HG03457 (cell line): ENCODE measurements at regions not wholly inside any gene's neighbourhood (a gene's known extent, or its start where the extent isn't known, plus 50 kb on each side); places are given as distances from the start of the nearest gene placed in this dataset.

ENCODE experiments used
- ATAC-seq: cut with Tn5 transposase; IDR thresholded peaks from one replicate; pipeline ENCODE4 v1.9.1; 2021; ENCODE audit warnings: moderate number of reproducible peaks; ENCODE audit not compliant: unreplicated experiment

DNA sequence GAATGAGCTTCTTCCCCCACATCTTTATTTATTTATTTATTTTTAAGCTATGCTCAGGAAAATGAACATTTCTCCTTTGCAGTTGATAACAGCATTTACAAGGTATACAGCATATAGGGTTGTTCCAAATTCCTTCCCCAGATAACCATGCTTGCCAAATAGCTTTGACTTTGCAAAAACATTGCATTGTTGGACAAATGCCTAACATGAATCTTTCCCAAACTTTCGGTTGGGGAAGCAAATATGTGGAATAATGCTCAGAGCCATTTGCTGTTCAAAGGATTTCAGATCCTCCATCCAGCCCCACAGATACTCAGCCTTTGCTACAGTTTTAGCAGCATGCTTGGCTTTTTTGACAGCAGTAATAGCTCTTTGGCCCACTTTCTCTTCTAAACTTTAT lies 127.2 kb upstream of the AGA start:
- no peak for ATAC-seq

DNA sequence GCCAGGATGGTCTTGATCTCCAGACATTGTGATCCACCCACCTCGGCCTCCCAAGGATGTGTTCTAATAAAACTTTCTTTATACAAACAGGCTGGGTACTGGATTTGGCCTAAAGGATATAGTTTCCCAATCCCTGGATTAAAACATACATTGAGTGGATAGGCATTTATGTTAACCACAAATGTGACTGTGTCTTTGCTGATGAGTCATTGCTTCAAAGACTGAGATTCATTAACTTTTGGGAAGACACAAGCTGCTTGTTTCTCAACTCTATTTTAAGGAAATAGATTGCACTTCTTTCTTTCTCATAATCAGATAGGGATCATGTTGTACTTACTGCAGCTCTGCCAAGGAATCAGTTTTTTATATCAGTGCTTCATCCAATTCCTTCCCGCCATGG lies 131.3 kb upstream of the AGA start:
- no peak for ATAC-seq

DNA sequence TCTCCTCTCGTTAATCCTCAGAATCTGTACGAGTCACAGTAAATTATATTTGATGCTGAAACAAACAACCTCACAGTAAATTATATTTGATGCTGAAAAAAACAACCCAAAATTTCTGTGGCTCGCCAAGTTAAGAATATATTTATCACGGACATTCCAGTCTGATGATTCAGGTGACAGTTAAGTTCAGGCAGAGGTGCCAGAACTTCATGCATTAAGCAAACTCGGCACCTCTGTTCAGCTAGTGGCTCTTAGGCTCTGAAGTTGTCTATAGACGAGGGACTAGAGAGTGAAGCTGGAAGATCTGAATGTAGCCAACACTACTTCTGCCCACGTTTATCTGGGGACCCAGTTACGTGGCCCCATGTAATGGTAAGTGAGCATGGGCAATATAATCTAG lies 132.2 kb upstream of the AGA start:
- no peak for ATAC-seq

DNA sequence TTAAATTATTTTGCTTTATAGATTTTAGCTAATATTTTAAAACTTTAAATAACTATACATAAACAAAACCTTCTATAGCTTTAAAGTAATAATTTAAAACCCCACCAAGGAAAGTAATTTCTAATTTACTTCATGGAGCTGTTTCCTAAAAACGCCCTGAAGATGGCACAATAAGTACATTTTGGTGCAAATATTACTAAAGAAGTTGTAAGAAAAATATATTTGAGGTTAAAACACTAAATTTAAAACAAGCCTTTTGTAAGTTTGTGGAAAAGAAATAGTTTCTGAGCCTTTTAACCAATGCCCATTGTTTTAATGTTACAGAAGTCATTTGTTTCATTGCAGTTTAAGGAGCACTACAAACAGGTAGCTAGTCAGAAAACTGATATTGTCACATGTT lies 137.4 kb upstream of the AGA start:
- no peak for ATAC-seq

DNA sequence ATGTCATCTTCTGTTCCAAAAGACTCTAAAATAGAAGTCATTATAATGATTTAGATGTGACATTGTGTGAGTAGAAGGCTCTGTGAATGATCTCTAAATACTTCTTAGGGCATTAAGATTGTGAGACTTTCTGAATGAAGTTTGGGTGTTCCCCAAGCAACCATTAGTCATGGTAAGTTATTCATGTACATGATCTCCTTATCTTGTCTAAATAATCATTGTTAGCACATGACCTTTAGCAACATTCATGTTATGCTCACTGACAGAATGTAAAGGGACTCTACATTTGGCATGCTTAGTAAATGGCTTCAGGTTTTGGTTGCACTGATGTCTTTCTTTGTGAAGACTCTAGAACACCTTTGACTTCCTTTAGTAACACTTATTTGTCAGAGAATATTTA lies 140.8 kb upstream of the AGA start:
- no peak for ATAC-seq

DNA sequence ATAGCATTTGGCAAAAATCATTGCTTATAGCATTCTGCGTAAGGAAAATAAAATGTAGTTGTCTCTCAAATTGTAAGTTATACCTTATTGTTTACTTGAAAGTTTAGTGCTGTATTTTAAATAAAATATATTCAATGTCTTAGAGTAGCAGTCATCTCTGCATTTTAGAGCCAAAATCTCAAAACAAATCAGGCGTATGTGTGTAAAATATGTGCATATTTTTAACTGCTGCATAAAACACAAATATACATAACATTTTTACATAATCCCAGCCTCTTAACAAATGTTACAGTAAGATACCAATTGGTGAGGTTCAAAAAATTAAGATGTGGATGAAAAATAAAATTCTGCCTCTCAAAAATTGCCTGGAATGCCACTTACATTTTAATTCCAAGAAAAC lies 145.8 kb upstream of the AGA start:
- ATAC-seq: no peak

DNA sequence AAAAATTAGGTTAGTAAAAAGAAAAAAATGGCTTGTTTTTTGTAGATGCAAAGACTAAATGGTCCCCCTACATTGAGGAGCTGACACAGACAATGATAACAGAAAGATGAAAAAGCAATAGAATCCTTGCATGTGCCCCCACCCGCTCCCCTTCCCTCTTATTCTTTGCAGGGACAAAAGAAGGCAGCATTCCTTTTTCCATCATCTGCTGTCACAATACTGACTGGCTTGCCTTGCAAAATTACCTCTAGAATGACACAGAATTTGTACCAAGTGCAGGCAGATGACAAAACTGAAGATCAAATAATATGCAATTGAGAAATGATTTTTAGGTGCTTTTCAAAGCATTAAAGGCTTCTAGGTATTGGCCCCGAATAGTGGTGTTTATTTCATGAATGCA lies 153.1 kb upstream of the AGA start:
- no peak for ATAC-seq

DNA sequence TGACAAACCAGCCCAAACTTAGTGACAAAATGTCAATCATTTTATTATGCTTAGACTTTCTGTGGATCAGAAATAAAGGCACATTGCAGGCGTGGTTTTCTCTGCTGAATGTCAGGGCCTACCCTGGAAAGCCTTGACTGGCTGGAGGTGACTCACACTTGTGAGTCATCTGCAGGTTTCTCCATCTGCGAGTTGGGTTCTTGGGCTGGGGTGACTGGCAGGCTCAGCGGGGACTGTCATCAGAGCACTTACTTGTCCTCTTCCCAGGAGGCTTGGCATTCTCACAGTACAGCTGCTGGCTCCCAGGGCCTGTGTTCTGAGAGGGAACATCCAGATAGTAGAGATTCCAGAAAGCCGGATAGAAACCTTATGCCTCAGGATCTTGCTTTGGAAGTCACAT lies 153.8 kb upstream of the AGA start:
- ATAC-seq: no peak

DNA sequence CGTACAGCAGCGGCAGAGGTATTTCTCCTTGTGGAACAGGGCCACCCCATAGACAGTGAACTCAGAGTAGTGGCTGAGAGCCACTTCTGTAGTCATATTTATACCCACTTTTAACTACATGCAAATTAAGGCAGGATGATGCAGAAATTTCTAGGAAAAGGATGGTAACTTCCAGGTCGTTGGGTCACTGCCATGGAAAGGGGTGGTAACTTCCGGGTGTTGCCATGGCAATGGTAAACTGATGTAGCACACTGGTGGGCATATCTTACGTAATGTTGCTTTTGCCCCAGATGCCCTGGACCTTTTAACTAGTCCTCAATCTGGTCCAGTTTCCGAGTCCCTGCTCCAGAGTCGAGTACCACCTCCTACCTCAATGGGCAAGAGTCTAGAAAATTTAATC lies 154.8 kb upstream of the AGA start:
- no peak for ATAC-seq

DNA sequence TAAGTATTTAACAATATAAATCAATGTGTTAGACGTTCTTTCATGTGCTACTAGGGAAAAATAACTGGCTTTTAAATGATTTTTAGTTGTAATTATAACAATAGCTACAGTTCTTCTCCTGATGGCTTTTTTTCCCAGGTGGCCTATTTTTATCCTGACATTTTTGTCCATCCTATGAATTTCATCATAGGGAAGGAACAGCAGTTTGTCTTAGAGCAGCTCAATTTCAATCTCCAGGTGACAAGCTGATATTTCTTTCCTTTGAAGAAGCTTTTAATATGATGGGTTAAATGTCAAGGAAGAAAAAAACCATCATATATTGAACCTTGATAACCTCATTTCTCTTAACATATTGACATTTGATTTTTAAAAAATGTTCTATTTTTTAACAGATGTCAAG lies 163.0 kb upstream of the AGA start:
- ATAC-seq: no peak

DNA sequence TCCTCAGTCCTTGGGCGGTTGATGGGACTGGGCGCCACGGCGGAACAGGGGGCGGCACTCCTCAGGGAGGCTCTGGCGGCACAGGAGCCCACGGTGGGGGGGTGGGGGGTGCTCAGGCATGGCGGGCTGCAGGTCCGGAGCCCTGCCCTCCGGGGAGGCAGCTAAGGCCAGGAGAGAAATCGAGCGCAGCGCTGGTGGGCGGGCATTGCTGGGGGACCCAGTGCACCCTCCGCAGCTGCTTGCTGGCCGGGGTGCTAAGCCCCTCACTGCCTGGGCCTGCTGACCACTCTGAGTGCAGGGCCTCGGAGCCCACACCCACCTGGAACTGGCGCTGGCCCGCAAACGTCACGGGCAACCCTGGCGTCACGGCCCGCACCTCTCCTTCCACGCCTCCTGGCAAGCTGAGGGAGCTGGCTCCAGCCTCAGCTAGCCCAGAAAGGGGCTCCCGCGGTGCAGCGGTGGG lies 164.9 kb upstream of the AGA start:
- no peak for ATAC-seq

DNA sequence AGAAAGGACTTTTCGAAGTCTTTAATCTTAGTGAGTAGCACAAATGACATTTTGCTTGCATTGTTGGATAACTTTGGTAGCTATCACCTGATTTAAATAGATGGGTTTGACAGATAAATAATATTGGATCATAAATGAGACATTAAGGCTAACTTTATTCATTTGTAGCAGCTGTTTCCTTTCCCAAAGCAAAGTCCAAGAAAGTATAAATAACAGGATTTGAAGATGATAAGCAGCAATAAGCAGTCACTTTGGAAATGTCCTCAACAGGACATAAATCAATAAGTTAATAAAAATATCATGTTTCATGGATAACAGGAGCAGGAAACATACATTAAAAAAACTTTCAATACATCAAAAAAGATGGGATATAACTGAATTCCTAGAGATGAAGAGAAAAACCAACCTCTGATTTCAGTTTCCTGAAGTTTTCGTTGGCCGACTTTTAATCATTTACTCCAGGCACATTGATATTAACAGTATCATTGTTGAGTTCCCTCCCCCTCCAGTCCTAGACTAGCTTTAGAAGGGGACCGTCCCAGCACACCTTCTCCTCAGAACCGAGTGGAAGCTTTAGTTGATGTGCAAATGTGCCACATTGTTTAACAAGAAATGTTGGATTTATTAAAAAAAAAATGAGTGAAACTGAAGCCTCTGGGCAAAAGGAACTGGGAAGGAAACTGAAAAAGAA lies 169.9 kb upstream of the AGA start:
- no peak for ATAC-seq

DNA sequence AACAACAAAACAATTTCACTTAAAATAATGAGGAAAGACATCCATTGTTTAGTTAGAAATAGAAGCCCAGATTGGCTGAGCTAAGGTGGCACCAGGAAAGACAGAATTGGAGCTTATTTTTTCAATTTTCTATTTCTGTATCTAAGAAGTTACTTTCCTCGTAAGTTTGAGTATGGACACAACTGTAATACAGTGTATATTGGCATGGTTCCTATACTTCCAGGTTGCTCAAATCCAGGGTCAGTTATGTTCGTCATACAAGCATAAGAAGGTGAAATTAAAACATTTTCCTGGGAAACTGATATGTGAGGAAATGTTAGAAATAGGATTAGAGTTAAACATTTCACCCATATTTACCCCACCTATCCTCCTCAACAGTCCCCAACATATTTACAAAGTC lies 170.4 kb upstream of the AGA start:
- ATAC-seq: no peak

DNA sequence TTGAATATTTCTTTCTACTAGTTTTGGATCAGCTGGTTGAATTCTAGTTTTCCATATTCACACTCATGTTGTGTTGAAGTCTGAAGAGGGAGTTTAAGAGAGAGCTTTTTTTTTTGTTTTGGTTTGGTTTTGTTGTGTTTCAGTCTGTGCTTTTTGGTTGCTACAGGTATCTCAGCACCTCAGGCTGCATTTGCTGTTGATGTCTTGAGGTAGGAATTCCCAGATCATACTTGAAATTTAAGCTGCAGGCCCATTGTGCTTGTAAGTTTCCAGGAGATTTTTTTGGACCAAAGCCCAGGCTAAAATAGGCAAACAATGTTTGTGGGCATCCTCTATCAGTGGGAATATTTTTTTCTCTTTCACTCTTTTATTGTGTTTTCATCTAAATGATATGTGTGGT lies 190.2 kb upstream of the AGA start:
- ATAC-seq: no peak

DNA sequence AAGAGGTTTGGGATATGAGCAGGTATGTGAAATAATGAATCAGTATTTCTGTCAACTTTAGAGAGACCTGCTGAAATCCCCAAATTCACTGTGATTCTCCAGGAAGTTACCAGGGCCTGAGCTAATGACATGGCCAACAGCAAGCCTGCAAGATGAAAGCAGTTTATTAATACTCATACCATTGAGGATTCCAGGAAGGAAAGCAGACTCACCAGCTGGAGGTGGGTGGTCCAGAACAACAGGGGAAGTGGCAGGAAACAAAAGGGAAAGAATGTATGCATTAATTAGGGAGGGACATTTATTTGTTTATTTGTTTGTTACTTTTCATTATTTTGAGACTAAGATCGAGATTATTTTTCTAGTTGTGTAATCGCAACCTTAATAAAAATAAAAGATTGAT lies 196.6 kb upstream of the AGA start:
- ATAC-seq: no peak

DNA sequence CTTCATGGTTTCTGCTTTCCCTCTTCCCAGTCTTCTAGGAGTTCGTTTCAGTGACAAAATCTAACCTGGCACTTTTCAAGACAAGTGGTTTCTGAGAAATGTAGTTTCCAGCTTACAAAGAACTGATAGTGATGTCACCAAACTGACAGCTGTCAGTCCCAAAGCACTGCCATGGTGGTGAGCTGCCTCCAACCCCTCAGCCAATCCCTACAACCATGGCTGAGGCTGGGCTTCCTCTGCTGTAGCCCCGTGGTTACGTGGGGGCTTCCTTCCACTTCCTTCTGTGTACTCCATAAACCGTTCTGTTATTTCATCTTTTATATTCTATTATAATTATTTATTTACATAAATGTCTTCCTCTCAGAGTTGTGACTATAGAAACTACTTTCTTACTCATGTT lies 198.6 kb upstream of the AGA start:
- no peak for ATAC-seq

DNA sequence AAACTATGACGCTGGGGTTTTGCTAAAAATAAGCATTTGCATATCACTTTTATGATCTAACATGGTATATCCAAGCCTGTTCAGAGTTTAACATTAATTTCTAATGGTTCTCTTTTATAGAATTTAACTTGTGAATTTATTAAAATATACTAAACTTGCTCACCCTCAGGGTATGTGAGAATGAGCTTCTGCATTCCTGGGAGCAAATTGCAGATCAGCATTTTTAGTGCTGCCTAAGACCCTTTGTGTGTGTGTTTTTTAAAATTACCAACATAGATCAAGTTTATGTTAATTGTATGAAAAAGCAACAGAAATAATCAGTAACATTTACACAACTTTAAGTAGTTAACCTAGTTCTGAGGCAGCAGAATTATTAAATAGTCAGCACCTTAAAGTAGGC lies 218.0 kb upstream of the AGA start:
- no peak for ATAC-seq

DNA sequence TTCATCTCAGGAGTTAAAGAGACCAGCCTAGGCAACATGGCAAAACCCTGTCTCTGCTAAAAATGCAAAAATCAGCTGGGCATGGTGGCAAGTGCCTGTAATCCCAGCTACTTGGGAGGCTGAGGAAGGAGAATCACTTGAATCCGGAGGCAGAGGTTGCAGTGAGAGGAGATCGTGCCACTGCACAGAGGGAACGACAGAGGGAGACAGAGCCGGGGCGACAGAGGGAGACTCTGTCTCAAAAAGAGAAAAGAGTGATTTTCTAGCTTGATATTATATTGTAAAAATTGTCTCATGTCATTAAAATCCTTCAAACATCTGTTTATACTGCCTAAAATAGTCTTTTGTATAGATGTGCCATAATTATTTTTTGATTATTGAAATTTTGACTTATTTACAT lies 225.4 kb upstream of the AGA start:
- ATAC-seq: no peak

DNA sequence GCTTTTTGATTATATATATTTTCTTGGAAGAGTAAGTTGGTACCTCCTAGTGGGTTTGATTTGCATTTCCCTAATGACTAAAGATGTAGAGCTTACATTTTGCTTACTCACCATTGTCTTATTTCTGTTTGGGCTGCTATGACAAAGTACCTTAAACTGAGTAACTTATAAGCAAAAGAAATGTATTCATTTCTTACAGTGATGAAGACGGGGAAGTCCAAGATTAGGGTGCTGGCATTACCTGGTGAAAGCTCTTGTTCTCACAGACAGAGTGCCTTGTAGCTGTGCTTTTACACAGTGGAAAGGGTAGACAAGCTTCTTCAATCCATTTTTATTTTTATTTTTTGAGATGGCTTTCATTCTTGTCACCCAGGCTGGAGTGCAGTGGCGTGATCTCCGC lies 229.2 kb upstream of the AGA start:
- ATAC-seq: no peak

DNA sequence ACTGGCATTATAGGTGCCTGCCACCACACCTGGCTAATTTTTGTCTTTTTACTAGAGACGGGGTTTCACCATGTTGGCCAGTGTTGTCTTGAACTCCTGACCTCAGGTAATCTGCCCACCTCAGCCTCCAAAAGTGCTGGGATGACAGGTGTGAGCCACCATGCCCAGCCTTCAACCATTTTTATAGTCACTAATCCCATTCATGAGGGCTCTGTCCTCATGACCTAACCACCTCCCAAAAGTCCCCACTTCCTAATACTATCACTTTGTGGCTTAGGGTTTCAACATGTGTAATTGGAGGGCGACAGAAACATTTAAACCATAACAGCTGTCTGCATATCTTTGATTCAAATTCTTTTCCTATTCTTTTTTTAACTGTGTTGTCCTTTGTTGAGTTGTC lies 229.6 kb upstream of the AGA start:
- no peak for ATAC-seq

DNA sequence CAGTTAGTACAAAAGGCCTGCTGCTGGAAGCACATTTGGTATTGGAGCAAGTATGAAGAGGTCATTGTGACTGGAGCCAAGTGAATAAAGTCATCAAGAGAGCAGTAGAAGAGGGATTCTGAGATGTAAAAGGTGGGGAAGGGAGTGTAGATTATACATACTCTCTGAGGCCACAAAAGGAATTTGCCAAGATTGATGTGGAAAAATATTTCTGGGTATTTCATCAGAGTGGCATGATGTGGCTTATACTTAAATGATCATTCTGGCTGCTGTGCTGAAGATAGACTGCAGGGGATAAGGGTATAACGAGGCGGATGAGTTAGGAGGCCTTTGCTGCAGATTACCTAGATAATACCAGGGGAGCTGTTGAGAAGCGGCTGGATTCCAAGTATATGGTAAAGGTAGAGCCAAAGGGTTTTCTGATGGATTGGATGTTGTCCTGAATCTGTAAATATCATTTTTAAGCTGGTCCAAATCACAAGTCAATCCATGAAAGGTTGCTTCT lies 231.8 kb upstream of the AGA start:
- ATAC-seq: no peak

DNA sequence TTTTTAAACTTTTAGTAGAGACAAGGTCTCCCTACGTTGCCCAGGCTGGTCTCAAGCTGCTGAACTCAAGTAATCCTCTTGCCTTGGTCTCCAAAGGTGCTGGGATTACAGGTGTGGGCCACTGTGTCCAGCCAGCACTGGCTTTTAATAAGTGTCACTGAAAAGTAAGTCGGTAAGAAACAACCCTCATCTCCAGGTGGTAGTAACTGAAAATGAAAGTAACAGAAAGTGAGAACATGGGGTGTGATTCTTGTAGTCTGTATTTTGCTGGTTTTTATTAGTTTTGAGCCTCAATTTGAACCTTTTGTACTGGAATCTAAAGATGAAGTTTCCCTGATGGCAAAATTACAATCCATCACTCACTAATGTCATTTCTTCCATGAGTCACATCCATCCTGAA lies 238.1 kb upstream of the AGA start:
- no peak for ATAC-seq

DNA sequence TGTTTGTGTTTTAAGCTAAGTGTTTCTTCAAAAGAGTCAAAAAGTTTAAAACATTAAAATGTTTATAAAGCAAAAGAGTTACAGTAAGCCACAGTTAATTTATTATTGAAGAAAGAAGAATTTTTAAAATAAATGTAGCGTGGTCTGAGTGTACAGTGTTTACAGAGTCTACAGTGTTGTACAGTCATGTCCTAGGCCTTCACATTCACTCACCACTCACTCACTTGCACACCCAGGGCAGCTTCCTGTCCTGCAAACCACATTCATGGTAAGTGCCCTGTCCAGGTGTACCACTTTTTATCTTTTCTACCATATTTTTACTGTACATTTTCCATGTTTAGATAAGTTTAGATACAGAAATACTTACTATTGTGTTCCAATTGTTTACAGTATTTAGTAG lies 239.7 kb upstream of the AGA start:
- ATAC-seq: no peak
